Mesenchymal stem cell (in vitro differentiated cells and primary cell): ENCODE measurements at regions not wholly inside any gene's neighbourhood (a gene's known extent, or its start where the extent isn't known, plus 50 kb on each side); places are given as distances from the start of the nearest gene placed in this dataset.

Source experiments
- DNase-seq: peaks from one replicate; pipeline ENCODE4 v3.0.0-alpha.2; 2013
- H2AFZ ChIP-seq: one replicate; pipeline ENCODE4 v1.6.1; 2013; ENCODE audit warnings: low read depth, mild to moderate bottlenecking, control low read depth, inconsistent platforms, low read length, moderate library complexity
- H2AK5ac ChIP-seq: 2 replicates; pipeline ENCODE4 v1.6.1; 2013; ENCODE audit warnings: low read length, moderate library complexity, mild to moderate bottlenecking, inconsistent platforms; ENCODE audit not compliant: severe bottlenecking
- H2BK120ac ChIP-seq: one replicate; pipeline ENCODE4 v1.6.1; 2013; ENCODE audit warnings: low read depth, mild to moderate bottlenecking, inconsistent platforms, low read length, moderate library complexity
- H2BK12ac ChIP-seq, 2 experiments: one replicate each; pipeline ENCODE4 v1.6.1; 2013; ENCODE audit warnings: inconsistent platforms in 2 of 2, low read length in 2 of 2, mild to moderate bottlenecking in 2 of 2, moderate library complexity in 2 of 2, control low read depth in 1 of 2
- H2BK15ac ChIP-seq: one replicate; pipeline ENCODE4 v1.6.1; 2013; ENCODE audit warnings: mild to moderate bottlenecking, low read depth, inconsistent platforms; ENCODE audit not compliant: poor library complexity, severe bottlenecking
- H2BK5ac ChIP-seq: 2 replicates; pipeline ENCODE4 v1.6.1; 2013; ENCODE audit warnings: low read depth, mild to moderate bottlenecking, low read length, control low read depth, inconsistent platforms; ENCODE audit not compliant: poor library complexity, severe bottlenecking
- H3K14ac ChIP-seq, 2 experiments: one replicate each; pipeline ENCODE4 v1.6.1; 2013; ENCODE audit warnings: inconsistent platforms in 2 of 2, low read length in 2 of 2, control low read depth in 1 of 2, mild to moderate bottlenecking in 1 of 2, moderate library complexity in 1 of 2
- H3K18ac ChIP-seq, 2 experiments: one replicate each; pipeline ENCODE4 v1.6.1; 2013; ENCODE audit warnings: inconsistent platforms in 2 of 2, low read length in 2 of 2, control low read depth in 1 of 2, low read depth in 1 of 2, mild to moderate bottlenecking in 1 of 2
- H3K23ac ChIP-seq, 2 experiments: one replicate each; pipeline ENCODE4 v1.6.1; 2013; ENCODE audit warnings: inconsistent platforms in 2 of 2, low read length in 2 of 2, mild to moderate bottlenecking in 2 of 2, moderate library complexity in 2 of 2, control low read depth in 1 of 2
- H3K27ac ChIP-seq: 2 replicates; pipeline ENCODE4 v1.5.1; 2013; ENCODE audit warnings: mild to moderate bottlenecking, moderate library complexity, low read length, control low read depth, inconsistent platforms; ENCODE audit not compliant: poor library complexity, severe bottlenecking
- H3K27me3 ChIP-seq, 2 experiments: 2 replicates each; pipeline versions ENCODE4 v1.6.1 to v1.7.0; 2013; ENCODE audit warnings: low read length in 2 of 2, mild to moderate bottlenecking in 2 of 2, moderate library complexity in 2 of 2, control low read depth in 1 of 2, inconsistent platforms in 1 of 2; ENCODE audit not compliant: control insufficient read depth in 1 of 2, insufficient read depth in 1 of 2
- H3K36me3 ChIP-seq, 2 experiments: 2 replicates each; pipeline versions ENCODE4 v1.6.1 to v1.7.0; 2013; ENCODE audit warnings: low read length in 2 of 2, control low read depth in 1 of 2, inconsistent platforms in 1 of 2, low read depth in 1 of 2, mild to moderate bottlenecking in 1 of 2; ENCODE audit not compliant: insufficient read depth in 2 of 2, control insufficient read depth in 1 of 2
- H3K4ac ChIP-seq, 2 experiments: one replicate each; pipeline ENCODE4 v1.6.1; 2013; ENCODE audit warnings: inconsistent platforms in 2 of 2, low read length in 2 of 2, mild to moderate bottlenecking in 2 of 2, moderate library complexity in 2 of 2, control low read depth in 1 of 2, low read depth in 1 of 2
- H3K4me1 ChIP-seq: 2 replicates; pipeline ENCODE4 v1.6.1; 2013; ENCODE audit warnings: low read depth, low read length, control low read depth; ENCODE audit not compliant: control insufficient read depth, insufficient read depth
- H3K4me2 ChIP-seq: 2 replicates; pipeline ENCODE4 v1.6.1; 2013; ENCODE audit warnings: low read length, mild to moderate bottlenecking, inconsistent platforms; ENCODE audit not compliant: poor library complexity, severe bottlenecking
- H3K4me3 ChIP-seq, 2 experiments: 2 replicates each; pipeline versions ENCODE4 v1.5.1 to v1.7.0; 2013; ENCODE audit warnings: low read length in 2 of 2, mild to moderate bottlenecking in 2 of 2, control low read depth in 1 of 2, low read depth in 1 of 2; ENCODE audit not compliant: insufficient read depth in 1 of 2
- H3K79me1 ChIP-seq: replicated peaks from 2 replicates; pipeline ENCODE4 v1.6.1; 2013; ENCODE audit warnings: mild to moderate bottlenecking, control low read depth, low read length, inconsistent platforms; ENCODE audit not compliant: poor library complexity, severe bottlenecking
- H3K9ac ChIP-seq: 2 replicates; pipeline ENCODE4 v1.7.0; 2013; ENCODE audit warnings: mild to moderate bottlenecking, low read length, moderate library complexity
- H3K9me3 ChIP-seq: 2 replicates; pipeline ENCODE4 v1.7.0; 2013; ENCODE audit warnings: mild to moderate bottlenecking, low read length; ENCODE audit not compliant: control insufficient read depth
- H4K8ac ChIP-seq: one replicate; pipeline ENCODE4 v1.6.1; 2013; ENCODE audit warnings: inconsistent platforms, mild to moderate bottlenecking, low read length, moderate library complexity
- H4K91ac ChIP-seq: one replicate; pipeline ENCODE4 v1.6.1; 2013; ENCODE audit warnings: mild to moderate bottlenecking, low read length, inconsistent platforms
- WGBS: methylation state at CpG from one replicate; pipeline ENCODE4 v1.1.7; 2013; ENCODE audit warnings: mixed read lengths; 5-methylcytosine and 5-hydroxymethylcytosine counted together

GRCh38 chr6:28782113-28782673 is 141.6 kb downstream of the TRIM27 start:
- no peak overlapping the region for H3K4ac ChIP-seq

GRCh38 chr6:28785962-28786679 is 137.7 kb downstream of the TRIM27 start:
- H3K27me3 ChIP-seq = peaks cover 43 to 70% of the 10 kb centered on the region in 2 experiments
- H3K4me3 ChIP-seq = no peak overlapping the region
- H4K8ac ChIP-seq = no peak overlapping the region
- no peak overlapping the region for H3K18ac ChIP-seq
- no peak overlapping the region for H3K27ac ChIP-seq
- H2AFZ ChIP-seq = no peak overlapping the region
- H3K23ac ChIP-seq = peak overlapping the region in 1 of 2 experiments; percentile 85
- H2BK120ac ChIP-seq = no peak overlapping the region
- no peak overlapping the region for H3K4me2 ChIP-seq
- H4K91ac ChIP-seq = no peak overlapping the region
- no peaks in the 10 kb centered on the region for H3K9me3 ChIP-seq
- no peak overlapping the region for H2BK15ac ChIP-seq
- no peaks in the 10 kb centered on the region for H3K79me1 ChIP-seq
- no peak overlapping the region for H2BK12ac ChIP-seq
- H3K4me1 ChIP-seq = peaks cover 3% of the 10 kb centered on the region
- H3K14ac ChIP-seq = no peak overlapping the region
- H3K4ac ChIP-seq = no peak overlapping the region
- H2BK5ac ChIP-seq = no peak overlapping the region
- no peak overlapping the region for H3K9ac ChIP-seq
- 8% methylated on average over 30 of the region's 30 CpGs for WGBS
- DNase-seq = no peak
- no peaks in the 10 kb centered on the region for H3K36me3 ChIP-seq
- no peak overlapping the region for H2AK5ac ChIP-seq

More at GRCh38 chr6:28782113-28782673, 141.6 kb downstream of the TRIM27 start:
- no peak overlapping the region for H3K18ac ChIP-seq
- H4K91ac ChIP-seq = no peak overlapping the region
- H4K8ac ChIP-seq = no peak overlapping the region
- no peak overlapping the region for H3K23ac ChIP-seq
- no peak overlapping the region for H2BK15ac ChIP-seq
- H2BK5ac ChIP-seq = no peak overlapping the region
- no peak overlapping the region for H2AK5ac ChIP-seq
- H3K27ac ChIP-seq = no peak overlapping the region
- H3K9ac ChIP-seq = no peak overlapping the region
- no peak for DNase-seq
- no peaks in the 10 kb centered on the region for H3K9me3 ChIP-seq
- H2AFZ ChIP-seq = no peak overlapping the region
- H2BK12ac ChIP-seq = no peak overlapping the region
- H3K36me3 ChIP-seq = no peaks in the 10 kb centered on the region
- H3K79me1 ChIP-seq = no peaks in the 10 kb centered on the region
- WGBS = 79% methylated on average over 1 of the region's 5 CpGs
- peaks cover 3% of the 10 kb centered on the region for H3K4me1 ChIP-seq
- H3K27me3 ChIP-seq = peaks cover 37 to 88% of the 10 kb centered on the region in 2 experiments
- H3K4me2 ChIP-seq = no peak overlapping the region
- no peak overlapping the region for H3K14ac ChIP-seq
- no peak overlapping the region for H2BK120ac ChIP-seq
- H3K4me3 ChIP-seq = peak overlapping the region in 1 of 2 experiments; percentile 51

- Histone ChIP-seq H3K23ac (no peak overlapping the region), H3K4me2 (peak overlapping the region; percentile 52), H3K79me1 (no peaks in the 10 kb centered on the region), H2AFZ (no peak overlapping the region), H3K9me3 (no peaks in the 10 kb centered on the region), H3K9ac (peak overlapping the region; percentile 74), H3K14ac (no peak overlapping the region), H4K8ac (no peak overlapping the region), H3K4me3 (peak overlapping the region; percentile 45 to 84), H2BK15ac (no peak overlapping the region), H2BK120ac (no peak overlapping the region), H3K27ac (no peak overlapping the region), H3K36me3 (no peaks in the 10 kb centered on the region), H3K4ac (no peak overlapping the region), H3K27me3 (peaks cover 40 to 48% of the 10 kb centered on the region in 2 experiments), H3K18ac (no peak overlapping the region), H2AK5ac (no peak overlapping the region), H4K91ac (no peak overlapping the region), H3K4me1 (peaks cover 6% of the 10 kb centered on the region), H2BK12ac (no peak overlapping the region), H2BK5ac (no peak overlapping the region)
- peak; percentile 75 for DNase-seq
- 2% methylated on average over 15 of the region's 20 CpGs for WGBS
Measured at GRCh38 chr6:28789553-28790083, 134.2 kb downstream of the TRIM27 start.

- no peak overlapping the region for H3K14ac ChIP-seq
- H3K4ac ChIP-seq = no peak overlapping the region
- peaks cover 5% of the 10 kb centered on the region for H3K4me1 ChIP-seq
- H4K91ac ChIP-seq = no peak overlapping the region
- H3K27ac ChIP-seq = no peak overlapping the region
- no peak overlapping the region for H2BK5ac ChIP-seq
- peak overlapping the region in 1 of 2 experiments; percentile 84 for H3K4me3 ChIP-seq
- no peak overlapping the region for H2BK120ac ChIP-seq
- peaks cover 35 to 41% of the 10 kb centered on the region in 2 experiments for H3K27me3 ChIP-seq
- H2AK5ac ChIP-seq = no peak overlapping the region
- H2BK15ac ChIP-seq = no peak overlapping the region
- no peak overlapping the region for H3K9ac ChIP-seq
- H2AFZ ChIP-seq = no peak overlapping the region
- no peak overlapping the region for H3K4me2 ChIP-seq
- H3K18ac ChIP-seq = no peak overlapping the region
- DNase-seq = peak; percentile 2
- H3K23ac ChIP-seq = no peak overlapping the region
- no peak overlapping the region for H2BK12ac ChIP-seq
- no peaks in the 10 kb centered on the region for H3K36me3 ChIP-seq
- H3K9me3 ChIP-seq = no peaks in the 10 kb centered on the region
- H4K8ac ChIP-seq = no peak overlapping the region
- no peaks in the 10 kb centered on the region for H3K79me1 ChIP-seq
- WGBS = 49% methylated on average over 6 of the region's 6 CpGs
Measured at GRCh38 chr6:28791002-28791383, 132.8 kb downstream of the TRIM27 start.
